ENCODE measurements at regions not wholly inside any gene's neighbourhood (a gene's known extent, or its start where the extent isn't known, plus 50 kb on each side); places are given as distances from the start of the nearest gene placed in this dataset.

DNA sequence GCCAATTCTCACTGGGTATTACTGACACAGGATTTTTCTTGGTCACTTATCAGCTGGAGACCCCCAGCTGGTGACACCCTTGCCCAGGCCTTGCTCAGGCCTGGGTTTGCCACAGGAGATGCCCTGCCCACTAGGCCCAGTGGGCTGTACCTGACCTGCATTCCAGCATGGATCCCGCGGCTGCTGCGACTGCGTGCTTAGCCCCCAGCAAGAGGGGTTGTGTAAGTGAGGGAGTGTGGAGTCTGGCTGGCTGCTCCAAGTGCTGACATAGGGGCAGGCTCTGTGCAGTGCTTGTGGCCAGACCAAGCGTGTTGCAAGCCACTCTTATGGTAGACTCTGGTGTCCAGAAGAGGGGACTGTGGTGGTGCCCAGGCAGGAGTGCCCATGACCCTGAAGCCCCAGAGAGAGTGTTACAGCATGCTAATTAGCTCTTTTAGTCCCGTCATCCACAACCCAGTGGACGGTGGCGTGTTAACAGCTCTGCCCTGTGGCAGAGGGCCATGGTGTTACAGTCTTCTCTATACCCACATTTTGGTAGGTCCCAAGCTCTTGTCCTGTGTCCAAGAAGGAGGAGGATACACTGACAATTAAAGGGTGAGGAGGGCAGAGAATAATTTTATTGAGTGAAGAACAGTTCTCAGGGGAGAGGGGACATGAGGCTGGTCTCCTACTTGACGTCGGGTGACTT is 491.7 kb upstream of the MEIS1 start:
- no peak overlapping the region for H3K27ac ChIP-seq (replicated peaks)
- no peak overlapping the region for H3K4me3 ChIP-seq (replicated peaks; ENCODE audit: insufficient read depth, low read length)
- H3K27me3 ChIP-seq (ENCODE audit: insufficient read depth, poor library complexity, severe bottlenecking) = no peaks in the 10 kb centered on the region
- DNase-seq (ENCODE audit: low read depth in 1 of 2, low spot score in 1 of 2) = no peak
- TF ChIP-seq SPI1 (IDR thresholded peaks at IDR 0.05; ENCODE audit: borderline replicate concordance, low read depth) = no peak
- TF ChIP-seq POLR2AphosphoS5 (IDR thresholded peaks at IDR 0.05; ENCODE audit: low read depth) = no peak
- no peak for TF ChIP-seq GABPA (IDR thresholded peaks at IDR 0.05; ENCODE audit: low read depth)
- TF ChIP-seq, protein P1, sequence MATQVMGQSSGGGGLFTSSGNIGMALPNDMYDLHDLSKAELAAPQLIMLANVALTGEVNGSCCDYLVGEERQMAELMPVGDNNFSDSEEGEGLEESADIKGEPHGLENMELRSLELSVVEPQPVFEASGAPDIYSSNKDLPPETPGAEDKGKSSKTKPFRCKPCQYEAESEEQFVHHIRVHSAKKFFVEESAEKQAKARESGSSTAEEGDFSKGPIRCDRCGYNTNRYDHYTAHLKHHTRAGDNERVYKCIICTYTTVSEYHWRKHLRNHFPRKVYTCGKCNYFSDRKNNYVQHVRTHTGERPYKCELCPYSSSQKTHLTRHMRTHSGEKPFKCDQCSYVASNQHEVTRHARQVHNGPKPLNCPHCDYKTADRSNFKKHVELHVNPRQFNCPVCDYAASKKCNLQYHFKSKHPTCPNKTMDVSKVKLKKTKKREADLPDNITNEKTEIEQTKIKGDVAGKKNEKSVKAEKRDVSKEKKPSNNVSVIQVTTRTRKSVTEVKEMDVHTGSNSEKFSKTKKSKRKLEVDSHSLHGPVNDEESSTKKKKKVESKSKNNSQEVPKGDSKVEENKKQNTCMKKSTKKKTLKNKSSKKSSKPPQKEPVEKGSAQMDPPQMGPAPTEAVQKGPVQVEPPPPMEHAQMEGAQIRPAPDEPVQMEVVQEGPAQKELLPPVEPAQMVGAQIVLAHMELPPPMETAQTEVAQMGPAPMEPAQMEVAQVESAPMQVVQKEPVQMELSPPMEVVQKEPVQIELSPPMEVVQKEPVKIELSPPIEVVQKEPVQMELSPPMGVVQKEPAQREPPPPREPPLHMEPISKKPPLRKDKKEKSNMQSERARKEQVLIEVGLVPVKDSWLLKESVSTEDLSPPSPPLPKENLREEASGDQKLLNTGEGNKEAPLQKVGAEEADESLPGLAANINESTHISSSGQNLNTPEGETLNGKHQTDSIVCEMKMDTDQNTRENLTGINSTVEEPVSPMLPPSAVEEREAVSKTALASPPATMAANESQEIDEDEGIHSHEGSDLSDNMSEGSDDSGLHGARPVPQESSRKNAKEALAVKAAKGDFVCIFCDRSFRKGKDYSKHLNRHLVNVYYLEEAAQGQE (IDR thresholded peaks at IDR 0.05; ENCODE audit: insufficient replicate concordance, low read depth) = no peak
- no peak for TF ChIP-seq CTCF (IDR thresholded peaks at IDR 0.05; ENCODE audit: insufficient read depth, low read length)

DNA sequence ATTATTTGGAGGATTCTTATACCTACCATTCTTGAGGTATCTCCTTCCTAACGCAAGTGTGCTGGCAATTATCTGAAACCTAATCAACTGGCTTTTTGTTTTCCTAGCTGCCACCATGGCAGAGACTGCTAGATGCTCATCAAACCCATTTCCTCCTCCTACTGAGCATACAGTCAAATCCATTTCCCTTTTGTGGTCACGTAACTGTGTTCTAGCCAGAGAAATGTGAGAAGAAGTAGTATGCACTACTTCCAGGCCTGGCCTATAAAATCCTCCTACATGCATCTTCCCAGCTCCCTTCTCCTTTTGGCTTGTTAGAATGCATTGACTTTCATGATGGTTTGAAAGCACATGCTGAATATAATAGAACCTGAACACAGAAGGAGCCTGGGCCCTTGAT is 494.1 kb upstream of the MEIS1 start:
- TF ChIP-seq, protein P1 (IDR thresholded peaks at IDR 0.05; ENCODE audit: insufficient replicate concordance, low read depth) = no peak
- TF ChIP-seq SPI1 (IDR thresholded peaks at IDR 0.05; ENCODE audit: borderline replicate concordance, low read depth) = peak; percentile 62; the same call in 1 of the 2 replicates
- peak in 1 of 2 experiments; percentile 9 for DNase-seq (ENCODE audit: low read depth in 1 of 2, low spot score in 1 of 2)
- Histone ChIP-seq H3K27me3 (ENCODE audit: insufficient read depth, poor library complexity, severe bottlenecking) (no peaks in the 10 kb centered on the region), H3K4me3 (replicated peaks; ENCODE audit: insufficient read depth, low read length) (no peak overlapping the region), H3K27ac (replicated peaks) (no peak overlapping the region)

DNA sequence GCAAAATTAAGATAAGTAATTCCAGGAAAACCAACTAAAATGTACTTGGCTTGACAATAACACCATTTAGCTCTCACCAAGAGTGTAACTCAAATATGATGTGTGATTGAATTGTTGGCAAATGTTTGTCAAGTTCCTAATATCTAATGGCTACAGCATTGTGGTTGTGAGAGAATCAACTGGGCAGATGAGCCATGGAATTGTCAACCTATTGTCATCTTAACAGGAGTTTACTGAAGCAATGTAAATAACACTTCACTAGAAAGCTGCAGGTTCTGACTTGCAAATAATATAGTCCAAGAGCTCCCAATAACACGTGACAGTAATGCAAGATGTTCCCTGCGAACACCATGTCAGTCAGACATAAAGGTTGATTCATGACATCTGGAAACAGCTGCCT is 495.2 kb upstream of the MEIS1 start:
- Histone ChIP-seq H3K4me3 (replicated peaks; ENCODE audit: insufficient read depth, low read length) (no peak overlapping the region), H3K27ac (replicated peaks) (no peak overlapping the region), H3K27me3 (ENCODE audit: insufficient read depth, poor library complexity, severe bottlenecking) (no peaks in the 10 kb centered on the region)
- no peak for DNase-seq (ENCODE audit: low read depth in 1 of 2, low spot score in 1 of 2)
- TF ChIP-seq GABPA (IDR thresholded peaks at IDR 0.05; ENCODE audit: low read depth) (no peak), SPI1 (IDR thresholded peaks at IDR 0.05; ENCODE audit: borderline replicate concordance, low read depth) (no peak)

DNA sequence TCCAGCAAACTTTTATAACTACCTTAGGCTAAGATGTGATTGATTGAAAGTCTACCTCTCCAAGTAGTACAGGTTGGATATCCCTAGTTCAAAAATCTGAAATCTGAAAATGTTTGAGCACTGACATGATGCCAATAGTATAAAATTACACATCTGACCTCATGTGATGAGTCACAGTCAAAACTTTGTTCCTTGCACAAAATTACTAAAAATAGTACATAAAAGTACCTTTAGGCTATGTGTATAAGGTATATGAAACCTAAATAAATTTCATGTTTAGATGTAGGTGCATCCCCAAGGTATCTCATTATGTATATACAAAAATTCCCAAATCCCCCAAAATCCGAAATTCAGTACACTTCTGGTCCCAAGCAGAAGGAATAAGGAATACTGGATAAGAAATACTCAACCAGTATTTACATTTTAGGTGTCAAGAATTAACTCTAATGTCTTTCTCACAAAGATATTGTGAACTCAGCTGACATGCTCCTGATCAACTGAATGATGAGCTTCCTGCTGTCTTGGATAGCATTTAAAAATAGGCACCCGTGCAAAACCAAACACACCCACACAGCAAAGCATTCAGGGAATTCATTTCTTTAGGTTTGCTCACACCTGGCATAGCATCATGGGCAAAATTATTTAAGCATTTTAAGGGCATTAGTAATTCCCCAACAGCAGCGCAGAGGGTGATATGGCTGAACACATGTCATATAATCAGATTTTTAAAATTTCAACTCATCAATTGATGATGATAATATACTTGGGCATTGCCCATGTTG is 497.4 kb upstream of the MEIS1 start:
- H3K27me3 ChIP-seq (ENCODE audit: insufficient read depth, poor library complexity, severe bottlenecking) = no peaks in the 10 kb centered on the region
- TF ChIP-seq GABPA (IDR thresholded peaks at IDR 0.05; ENCODE audit: low read depth) (no peak), SPI1 (IDR thresholded peaks at IDR 0.05; ENCODE audit: borderline replicate concordance, low read depth) (no peak), POLR2AphosphoS5 (IDR thresholded peaks at IDR 0.05; ENCODE audit: low read depth) (no peak), CTCF (IDR thresholded peaks at IDR 0.05; ENCODE audit: insufficient read depth, low read length) (no peak)
- TF ChIP-seq, protein P1 (IDR thresholded peaks at IDR 0.05; ENCODE audit: insufficient replicate concordance, low read depth) = no peak
- no peak overlapping the region for H3K27ac ChIP-seq (replicated peaks)
- H3K4me3 ChIP-seq (replicated peaks; ENCODE audit: insufficient read depth, low read length) = no peak overlapping the region
- no peak for DNase-seq (ENCODE audit: low read depth in 1 of 2, low spot score in 1 of 2)

Measured in HL-60 (cell line).